ENCODE measurements at regions not wholly inside any gene's neighbourhood (a gene's known extent, or its start where the extent isn't known, plus 50 kb on each side); places are given as distances from the start of the nearest gene placed in this dataset.
"Not testable (repeated sequence)": the region's sequence is repeated elsewhere in the genome, so short reads cannot be mapped to it uniquely, and the experiment has no call there.

DNA sequence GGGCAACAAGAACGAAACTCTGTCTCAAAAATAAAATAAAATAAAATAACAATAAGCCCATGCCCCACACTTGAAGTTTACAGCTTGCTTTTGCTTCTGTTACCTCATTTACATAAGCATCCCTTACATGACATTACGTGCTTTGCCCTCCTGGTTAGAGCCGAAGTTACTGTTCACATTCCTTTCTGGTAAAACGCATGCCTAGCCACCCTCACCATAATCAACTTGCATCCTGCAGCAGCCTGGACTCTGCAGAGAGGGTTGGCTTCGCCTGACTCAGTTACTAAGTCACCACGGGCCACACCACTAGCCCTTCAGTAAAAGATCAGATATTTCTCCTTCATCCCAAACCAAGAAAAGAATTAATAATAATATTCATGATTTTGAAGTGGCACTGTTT lies 736.0 kb upstream of the AUTS2 start:
- no peaks in the 10 kb centered on the region for H3K27me3 ChIP-seq (ENCODE audit: low read depth, low read length)
- H3K9me3 ChIP-seq (ENCODE audit: control insufficient read depth in 1 of 2, low read length in 2 of 2): no peaks in the 10 kb centered on the region
- H3K4me3 ChIP-seq (ENCODE audit: low read depth in 1 of 2, low read length in 2 of 2): no peak overlapping the region
- no peak overlapping the region for H3K27ac ChIP-seq (ENCODE audit: low read length)
- no peaks in the 10 kb centered on the region for H3K4me1 ChIP-seq (ENCODE audit: control insufficient read depth in 1 of 2, insufficient read depth in 2 of 2, low read length in 2 of 2)
- H3K36me3 ChIP-seq (ENCODE audit: control insufficient read depth in 1 of 2, insufficient read depth in 2 of 2, low read length in 2 of 2): no peaks in the 10 kb centered on the region

GRCh38 chr7:68862736-68863135 lies 735.5 kb upstream of the AUTS2 start:
- no peaks in the 10 kb centered on the region for H3K27me3 ChIP-seq (ENCODE audit: low read depth, low read length)
- H3K9me3 ChIP-seq (ENCODE audit: control insufficient read depth in 1 of 2, low read length in 2 of 2): no peaks in the 10 kb centered on the region
- H3K4me1 ChIP-seq (ENCODE audit: control insufficient read depth in 1 of 2, insufficient read depth in 2 of 2, low read length in 2 of 2): no peaks in the 10 kb centered on the region
- no peak overlapping the region for H3K27ac ChIP-seq (ENCODE audit: low read length)
- H3K4me3 ChIP-seq (ENCODE audit: low read depth in 1 of 2, low read length in 2 of 2): no peak overlapping the region
- no peaks in the 10 kb centered on the region for H3K36me3 ChIP-seq (ENCODE audit: control insufficient read depth in 1 of 2, insufficient read depth in 2 of 2, low read length in 2 of 2)

- Histone ChIP-seq H3K27ac (ENCODE audit: low read length) (no peak overlapping the region), H3K36me3 (ENCODE audit: control insufficient read depth in 1 of 2, insufficient read depth in 2 of 2, low read length in 2 of 2) (no peaks in the 10 kb centered on the region), H3K4me1 (ENCODE audit: control insufficient read depth in 1 of 2, insufficient read depth in 2 of 2, low read length in 2 of 2) (no peaks in the 10 kb centered on the region), H3K4me3 (ENCODE audit: low read depth in 1 of 2, low read length in 2 of 2) (no peak overlapping the region), H3K9me3 (ENCODE audit: control insufficient read depth in 1 of 2, low read length in 2 of 2) (no peaks in the 10 kb centered on the region), H3K27me3 (ENCODE audit: low read depth, low read length) (no peaks in the 10 kb centered on the region)
Measured at GRCh38 chr7:68865351-68866199, 732.7 kb upstream of the AUTS2 start.

DNA sequence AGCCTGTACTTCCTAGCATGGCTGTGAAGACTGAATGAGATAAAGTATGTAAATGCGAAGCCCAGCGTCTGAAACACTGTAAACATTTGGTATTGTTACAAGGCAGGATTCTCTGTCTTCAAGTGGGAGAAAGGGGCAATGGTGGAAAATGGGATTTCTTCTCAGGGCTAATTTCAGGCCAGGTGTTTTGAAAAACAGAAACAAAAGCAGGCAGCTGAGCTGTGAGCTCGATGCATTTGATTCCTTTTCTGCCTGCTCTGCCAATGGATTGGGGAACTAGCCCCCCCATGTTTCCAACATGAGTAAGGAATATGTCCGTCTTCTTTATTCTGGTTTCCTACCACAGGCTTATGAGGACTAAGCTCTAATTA lies 732.1 kb upstream of the AUTS2 start:
- Histone ChIP-seq H3K27me3 (ENCODE audit: low read depth, low read length) (no peaks in the 10 kb centered on the region), H3K4me1 (ENCODE audit: control insufficient read depth in 1 of 2, insufficient read depth in 2 of 2, low read length in 2 of 2) (no peaks in the 10 kb centered on the region), H3K4me3 (ENCODE audit: low read depth in 1 of 2, low read length in 2 of 2) (no peak overlapping the region), H3K27ac (ENCODE audit: low read length) (no peak overlapping the region), H3K9me3 (ENCODE audit: control insufficient read depth in 1 of 2, low read length in 2 of 2) (no peaks in the 10 kb centered on the region), H3K36me3 (ENCODE audit: control insufficient read depth in 1 of 2, insufficient read depth in 2 of 2, low read length in 2 of 2) (no peaks in the 10 kb centered on the region)

GRCh38 chr7:68866721-68867120 lies 731.6 kb upstream of the AUTS2 start:
- H3K36me3 ChIP-seq (ENCODE audit: control insufficient read depth in 1 of 2, insufficient read depth in 2 of 2, low read length in 2 of 2); H3K4me3 ChIP-seq (ENCODE audit: low read depth in 1 of 2, low read length in 2 of 2); H3K27ac ChIP-seq (ENCODE audit: low read length); H3K4me1 ChIP-seq (ENCODE audit: control insufficient read depth in 1 of 2, insufficient read depth in 2 of 2, low read length in 2 of 2); H3K9me3 ChIP-seq (ENCODE audit: control insufficient read depth in 1 of 2, low read length in 2 of 2); H3K27me3 ChIP-seq (ENCODE audit: low read depth, low read length): not testable (repeated sequence)

GRCh38 chr7:68868978-68869377 lies 729.3 kb upstream of the AUTS2 start:
- no peaks in the 10 kb centered on the region for H3K27me3 ChIP-seq (ENCODE audit: low read depth, low read length)
- H3K4me3 ChIP-seq (ENCODE audit: low read depth in 1 of 2, low read length in 2 of 2): no peak overlapping the region
- H3K27ac ChIP-seq (ENCODE audit: low read length): no peak overlapping the region
- no peaks in the 10 kb centered on the region for H3K4me1 ChIP-seq (ENCODE audit: control insufficient read depth in 1 of 2, insufficient read depth in 2 of 2, low read length in 2 of 2)
- no peaks in the 10 kb centered on the region for H3K36me3 ChIP-seq (ENCODE audit: control insufficient read depth in 1 of 2, insufficient read depth in 2 of 2, low read length in 2 of 2)
- H3K9me3 ChIP-seq (ENCODE audit: control insufficient read depth in 1 of 2, low read length in 2 of 2): no peaks in the 10 kb centered on the region

DNA sequence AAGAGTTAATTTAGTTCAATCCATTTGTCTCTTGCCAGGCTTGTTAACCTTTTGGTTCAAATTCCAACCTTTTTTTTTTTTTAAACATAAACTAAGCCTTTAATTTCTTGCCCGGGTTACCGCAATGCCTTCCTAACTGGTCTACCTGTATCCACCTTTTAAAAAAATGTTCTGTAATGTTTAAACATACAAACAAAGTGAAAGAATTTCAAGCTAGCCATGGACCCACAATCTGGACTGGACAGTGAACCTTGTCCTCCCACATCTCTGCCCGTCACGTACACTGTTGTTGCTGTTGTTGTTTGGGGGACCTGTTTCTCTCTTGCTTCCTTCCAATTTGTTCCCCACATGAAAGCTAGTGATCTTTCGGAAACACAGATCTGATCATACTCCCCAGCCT lies 724.7 kb upstream of the AUTS2 start:
- no peak overlapping the region for H3K4me3 ChIP-seq (ENCODE audit: low read depth in 1 of 2, low read length in 2 of 2)
- H3K4me1 ChIP-seq (ENCODE audit: control insufficient read depth in 1 of 2, insufficient read depth in 2 of 2, low read length in 2 of 2): no peaks in the 10 kb centered on the region
- no peaks in the 10 kb centered on the region for H3K36me3 ChIP-seq (ENCODE audit: control insufficient read depth in 1 of 2, insufficient read depth in 2 of 2, low read length in 2 of 2)
- H3K27me3 ChIP-seq (ENCODE audit: low read depth, low read length): no peaks in the 10 kb centered on the region
- H3K9me3 ChIP-seq (ENCODE audit: control insufficient read depth in 1 of 2, low read length in 2 of 2): no peaks in the 10 kb centered on the region
- H3K27ac ChIP-seq (ENCODE audit: low read length): no peak overlapping the region

DNA sequence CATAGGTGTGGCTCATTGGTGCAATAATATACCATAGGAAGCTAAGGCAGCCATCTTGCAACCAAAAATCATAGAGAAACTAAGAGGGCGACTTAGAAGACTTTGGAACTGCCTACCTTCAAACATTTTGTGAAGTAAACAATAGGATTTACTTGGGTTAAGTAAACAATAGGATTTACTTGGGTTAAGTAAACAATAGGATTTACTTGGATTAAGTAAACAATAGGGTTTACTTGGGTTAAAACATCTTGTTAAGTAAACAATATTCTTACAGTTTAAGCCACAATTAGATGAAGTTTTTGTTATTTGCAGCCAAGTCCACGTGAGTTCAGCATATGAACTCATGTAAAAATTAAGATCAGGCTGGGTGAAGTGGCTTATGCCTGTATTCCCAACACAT lies 722.4 kb upstream of the AUTS2 start:
- H3K36me3 ChIP-seq (ENCODE audit: control insufficient read depth in 1 of 2, insufficient read depth in 2 of 2, low read length in 2 of 2): no peaks in the 10 kb centered on the region
- no peaks in the 10 kb centered on the region for H3K27me3 ChIP-seq (ENCODE audit: low read depth, low read length)
- no peak overlapping the region for H3K27ac ChIP-seq (ENCODE audit: low read length)
- no peak overlapping the region for H3K4me3 ChIP-seq (ENCODE audit: low read depth in 1 of 2, low read length in 2 of 2)
- H3K9me3 ChIP-seq (ENCODE audit: control insufficient read depth in 1 of 2, low read length in 2 of 2): no peaks in the 10 kb centered on the region
- H3K4me1 ChIP-seq (ENCODE audit: control insufficient read depth in 1 of 2, insufficient read depth in 2 of 2, low read length in 2 of 2): no peaks in the 10 kb centered on the region

DNA sequence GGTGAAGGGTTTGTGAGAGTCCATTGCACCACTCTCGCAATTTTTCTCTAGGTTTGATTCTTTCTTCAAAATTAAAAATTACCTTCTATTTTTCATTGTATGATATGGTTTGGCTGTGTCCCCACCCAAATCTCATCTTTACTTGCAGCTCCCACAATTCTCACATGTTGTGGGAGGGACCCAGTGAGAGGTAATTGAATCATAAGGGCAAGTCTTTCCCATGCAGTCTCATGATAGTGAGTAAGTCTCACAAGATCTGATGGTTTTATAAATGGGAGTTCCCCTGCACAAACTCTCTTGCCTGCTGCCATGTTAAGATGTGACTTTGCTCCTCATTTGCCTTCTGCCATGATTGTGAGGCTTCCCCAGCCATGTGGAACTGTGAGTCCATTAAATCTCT lies 711.2 kb upstream of the AUTS2 start:
- not testable (repeated sequence) for H3K4me1 ChIP-seq (ENCODE audit: control insufficient read depth in 1 of 2, insufficient read depth in 2 of 2, low read length in 2 of 2); H3K36me3 ChIP-seq (ENCODE audit: control insufficient read depth in 1 of 2, insufficient read depth in 2 of 2, low read length in 2 of 2); H3K27me3 ChIP-seq (ENCODE audit: low read depth, low read length); H3K27ac ChIP-seq (ENCODE audit: low read length); H3K4me3 ChIP-seq (ENCODE audit: low read depth in 1 of 2, low read length in 2 of 2); H3K9me3 ChIP-seq (ENCODE audit: control insufficient read depth in 1 of 2, low read length in 2 of 2)

DNA sequence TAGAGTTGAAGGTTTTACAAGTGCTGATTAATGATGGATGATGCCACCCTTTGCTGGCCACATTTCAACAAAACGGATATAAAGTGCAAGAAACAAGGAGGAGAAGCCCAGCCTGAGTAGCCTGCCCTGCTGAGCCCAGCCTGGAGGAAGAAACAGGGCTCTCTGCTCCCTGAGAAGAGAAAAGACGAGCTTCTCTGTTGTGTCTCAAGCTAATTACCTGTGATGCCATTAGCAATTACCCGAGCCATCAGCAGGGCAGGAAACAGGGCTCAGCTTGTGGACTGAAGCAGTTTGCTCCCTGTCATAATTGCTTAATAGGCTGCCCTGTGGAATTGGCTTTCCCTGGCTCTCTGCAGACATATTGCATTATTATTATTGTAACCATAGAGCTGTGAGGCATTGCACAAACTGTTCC lies 709.3 kb upstream of the AUTS2 start:
- Histone ChIP-seq H3K9me3 (ENCODE audit: control insufficient read depth in 1 of 2, low read length in 2 of 2) (no peaks in the 10 kb centered on the region), H3K36me3 (ENCODE audit: control insufficient read depth in 1 of 2, insufficient read depth in 2 of 2, low read length in 2 of 2) (no peaks in the 10 kb centered on the region), H3K4me1 (ENCODE audit: control insufficient read depth in 1 of 2, insufficient read depth in 2 of 2, low read length in 2 of 2) (no peaks in the 10 kb centered on the region), H3K4me3 (ENCODE audit: low read depth in 1 of 2, low read length in 2 of 2) (no peak overlapping the region), H3K27me3 (ENCODE audit: low read depth, low read length) (no peaks in the 10 kb centered on the region), H3K27ac (ENCODE audit: low read length) (no peak overlapping the region)

DNA sequence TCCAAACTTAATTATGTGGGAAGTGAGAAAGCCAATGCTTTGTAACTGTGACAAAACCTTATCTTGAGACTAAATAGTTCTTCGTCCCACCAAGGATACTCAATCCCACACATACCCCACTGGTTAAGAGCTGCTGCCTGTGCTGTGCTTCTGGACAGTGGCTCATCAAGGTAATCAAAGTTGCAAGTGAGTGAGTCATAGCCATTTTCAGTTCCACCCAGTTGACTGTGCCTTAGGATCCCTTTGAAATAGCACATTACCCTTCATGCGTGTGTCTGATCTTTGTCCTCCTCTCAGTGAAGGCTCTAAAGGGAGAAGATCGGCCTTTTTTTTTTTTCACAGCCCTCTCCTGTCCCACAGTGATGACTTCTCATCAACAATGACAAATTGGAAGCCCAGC lies 706.0 kb upstream of the AUTS2 start:
- no peaks in the 10 kb centered on the region for H3K27me3 ChIP-seq (ENCODE audit: low read depth, low read length)
- H3K36me3 ChIP-seq (ENCODE audit: control insufficient read depth in 1 of 2, insufficient read depth in 2 of 2, low read length in 2 of 2): no peaks in the 10 kb centered on the region
- H3K27ac ChIP-seq (ENCODE audit: low read length): no peak overlapping the region
- H3K4me3 ChIP-seq (ENCODE audit: low read depth in 1 of 2, low read length in 2 of 2): no peak overlapping the region
- H3K9me3 ChIP-seq (ENCODE audit: control insufficient read depth in 1 of 2, low read length in 2 of 2): no peaks in the 10 kb centered on the region
- no peaks in the 10 kb centered on the region for H3K4me1 ChIP-seq (ENCODE audit: control insufficient read depth in 1 of 2, insufficient read depth in 2 of 2, low read length in 2 of 2)

DNA sequence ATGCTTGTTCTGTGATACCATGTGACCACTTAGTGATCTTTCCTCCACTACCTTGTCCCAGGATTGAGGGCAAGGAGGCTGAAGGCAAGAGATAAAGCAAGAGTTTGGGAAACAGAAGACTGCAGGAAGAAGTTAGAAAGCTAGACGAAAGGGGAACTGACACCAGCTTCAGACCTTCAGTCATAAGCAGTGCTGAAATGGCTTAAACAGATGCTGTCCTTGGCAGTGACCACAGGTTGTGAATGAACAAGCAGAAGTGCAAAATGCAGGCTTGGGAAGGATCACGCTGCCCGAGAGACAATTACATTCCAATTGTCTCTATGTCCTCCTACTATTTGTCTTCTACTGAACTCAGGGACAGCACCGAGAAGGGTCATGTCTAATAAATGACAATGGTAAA lies 704.9 kb upstream of the AUTS2 start:
- Histone ChIP-seq H3K4me3 (ENCODE audit: low read depth in 1 of 2, low read length in 2 of 2) (no peak overlapping the region), H3K4me1 (ENCODE audit: control insufficient read depth in 1 of 2, insufficient read depth in 2 of 2, low read length in 2 of 2) (no peaks in the 10 kb centered on the region), H3K27me3 (ENCODE audit: low read depth, low read length) (no peaks in the 10 kb centered on the region), H3K9me3 (ENCODE audit: control insufficient read depth in 1 of 2, low read length in 2 of 2) (no peaks in the 10 kb centered on the region), H3K36me3 (ENCODE audit: control insufficient read depth in 1 of 2, insufficient read depth in 2 of 2, low read length in 2 of 2) (no peaks in the 10 kb centered on the region), H3K27ac (ENCODE audit: low read length) (no peak overlapping the region)

All from muscle layer of duodenum (tissue), 2 donors.